NCI-H128 (cell line): ENCODE measurements at regions not wholly inside any gene's neighbourhood (a gene's known extent, or its start where the extent isn't known, plus 50 kb on each side); places are given as distances from the start of the nearest gene placed in this dataset.

Source experiments
- DNase-seq: peaks from one replicate; lab custom pipeline; 2025; ENCODE audit not compliant: unreplicated experiment; lab: John Stamatoyannopoulos, UW

DNA sequence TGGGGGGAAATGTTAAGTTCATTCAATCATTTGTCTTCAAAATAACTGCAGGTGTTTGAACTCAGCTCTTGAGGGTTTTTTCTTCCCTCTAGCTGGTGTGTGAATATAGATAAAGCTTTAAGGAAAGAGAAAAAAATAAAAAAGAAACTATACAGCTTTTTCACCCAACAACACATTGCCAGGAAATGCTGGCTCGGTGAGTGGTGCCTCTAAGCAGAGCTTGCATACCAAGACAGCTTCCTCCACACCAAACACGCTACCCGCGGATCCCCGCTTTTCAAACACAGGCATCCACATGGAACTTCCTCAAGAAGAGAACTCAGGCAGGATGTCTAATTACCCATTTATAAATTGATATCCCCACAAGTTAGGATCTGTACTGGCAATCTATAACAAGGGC lies 69.8 kb upstream of the TANK start:
- no peak for DNase-seq

DNA sequence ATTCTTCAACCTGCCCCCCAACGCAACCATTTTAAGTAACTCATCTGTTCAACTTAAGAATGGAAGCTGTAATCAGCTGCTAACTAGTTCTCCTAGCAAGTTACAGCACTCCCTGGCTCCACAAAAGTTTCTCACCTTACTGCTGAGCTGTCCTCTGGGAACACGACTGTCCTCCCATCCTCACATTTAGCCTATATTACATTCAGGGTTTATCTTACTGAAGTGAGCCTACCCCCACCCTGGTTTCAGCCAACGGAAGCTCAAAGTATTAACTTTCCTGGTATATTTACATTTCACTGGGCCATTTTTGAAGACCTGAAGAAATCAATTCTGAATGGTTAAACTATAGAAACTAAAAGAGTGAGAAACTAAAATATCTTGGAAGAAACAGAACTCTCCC lies 64.9 kb upstream of the TANK start:
- no peak for DNase-seq

DNA sequence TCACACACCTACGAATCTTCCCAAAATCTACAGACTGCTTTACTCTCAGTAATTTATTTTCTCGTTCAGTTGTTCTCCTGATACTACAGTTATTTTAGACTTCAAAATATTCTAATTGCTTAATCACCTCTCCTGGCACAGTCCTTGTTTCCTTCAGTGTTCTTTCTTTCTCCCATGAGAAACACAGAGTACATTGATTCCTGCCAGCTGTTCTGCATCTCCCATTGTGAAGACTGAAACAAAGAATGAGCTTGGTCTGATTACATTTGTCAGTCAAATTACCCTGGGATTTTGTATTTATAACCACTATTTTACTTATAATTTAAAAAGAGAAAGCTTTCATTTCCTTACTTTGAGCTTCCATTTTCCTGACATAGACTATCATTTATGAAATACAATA lies 63.9 kb upstream of the TANK start:
- DNase-seq, result no peak

DNA sequence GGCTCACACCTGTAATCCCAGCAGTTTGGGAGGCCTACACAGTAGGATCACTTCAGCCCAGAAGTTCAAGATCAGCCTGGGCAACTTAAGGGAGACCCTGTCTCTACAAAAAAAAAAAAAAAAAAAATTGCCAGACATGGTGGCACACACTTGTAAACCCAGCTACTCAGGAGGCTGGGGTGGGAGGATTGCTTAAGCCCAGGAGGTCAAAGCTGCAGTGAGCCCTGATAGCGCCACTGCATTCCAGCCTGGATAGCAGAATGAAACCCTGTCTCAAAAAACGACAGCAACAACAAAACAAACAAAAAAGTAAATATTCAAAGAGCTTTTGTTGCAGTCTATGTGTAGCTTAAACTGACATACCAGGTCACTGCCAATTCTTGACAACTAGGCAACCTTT lies 63.1 kb upstream of the TANK start:
- DNase-seq, result no peak

DNA sequence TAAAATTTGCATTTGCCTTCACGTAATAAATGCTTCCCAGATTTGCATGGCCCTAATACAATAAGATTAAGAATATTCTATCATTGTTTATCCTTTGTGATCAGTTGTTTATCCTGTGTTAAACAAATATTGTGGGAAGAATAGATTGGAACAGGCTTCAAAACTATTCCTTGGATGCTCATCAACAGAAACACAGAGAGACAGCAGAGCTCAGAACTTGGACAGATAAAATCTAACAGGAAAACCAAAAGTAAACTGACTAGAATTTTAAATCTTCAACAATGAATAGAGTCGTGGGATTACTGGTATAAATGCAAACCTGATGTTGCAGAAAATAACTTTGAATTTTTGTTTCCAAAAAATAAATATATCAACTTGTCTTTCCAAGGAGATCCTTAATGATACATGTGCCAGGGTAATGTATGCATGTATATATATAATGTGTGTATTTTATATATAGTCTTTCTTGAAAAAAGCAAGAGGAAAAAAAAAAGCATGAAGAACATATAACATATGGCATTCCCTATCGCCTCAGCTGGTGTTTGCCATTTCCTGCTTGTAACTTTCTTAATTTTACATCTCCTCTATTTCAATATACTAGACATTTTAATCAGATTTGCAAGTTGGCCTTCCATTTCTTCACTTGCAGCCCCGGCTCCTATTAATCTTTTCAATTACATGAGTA lies 59.9 kb upstream of the TANK start:
- DNase-seq, result no peak

DNA sequence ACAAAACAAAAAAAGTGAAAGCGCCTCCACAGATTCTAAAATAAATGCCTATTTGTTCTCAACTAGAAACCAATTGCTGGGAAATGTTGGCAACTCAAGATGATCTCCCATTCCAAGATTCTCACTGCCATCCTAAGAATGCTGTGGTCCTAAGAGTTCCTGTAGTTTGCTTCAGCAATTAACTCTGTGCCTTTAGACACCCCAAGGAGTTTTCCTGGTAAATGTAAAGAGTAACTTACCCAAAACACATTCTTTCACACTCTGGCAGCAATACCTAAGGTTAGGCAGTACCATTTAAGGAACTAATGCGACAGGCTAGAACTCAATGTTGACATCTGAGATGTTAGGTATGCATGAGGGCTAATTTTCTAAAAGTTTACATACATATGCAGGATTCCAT lies 58.8 kb upstream of the TANK start:
- no peak for DNase-seq

DNA sequence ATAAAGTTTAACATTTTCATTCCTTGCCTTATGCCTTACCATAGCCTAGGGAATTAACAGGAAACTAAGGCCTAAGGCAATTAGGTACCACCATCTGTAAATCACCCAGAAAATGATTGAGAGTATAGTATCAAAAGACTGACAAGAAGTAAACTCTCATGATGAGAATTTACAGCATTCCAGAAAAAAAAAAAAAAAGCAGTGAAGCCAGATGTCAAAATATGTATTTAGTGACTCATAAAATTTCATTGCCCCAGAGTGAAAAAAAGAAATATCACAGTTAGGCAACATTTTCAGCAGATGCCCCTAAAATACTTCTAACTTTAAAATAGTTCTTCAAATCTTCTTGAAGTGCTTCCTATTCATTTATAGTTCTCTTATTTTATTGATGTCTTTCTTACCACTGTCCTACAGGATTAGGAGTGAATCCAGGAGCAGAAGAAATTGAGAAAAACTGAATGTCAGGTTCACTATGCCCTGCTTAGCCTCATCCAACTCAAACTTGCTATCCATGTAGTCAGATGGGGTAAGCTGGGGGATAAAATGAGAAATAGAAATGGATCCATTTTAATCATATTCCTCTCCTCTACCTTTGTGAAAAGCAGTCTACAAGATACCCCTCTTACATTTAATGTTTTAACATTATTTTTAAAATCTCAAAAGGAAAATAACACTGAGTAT lies 57.3 kb upstream of the TANK start:
- DNase-seq, result no peak

DNA sequence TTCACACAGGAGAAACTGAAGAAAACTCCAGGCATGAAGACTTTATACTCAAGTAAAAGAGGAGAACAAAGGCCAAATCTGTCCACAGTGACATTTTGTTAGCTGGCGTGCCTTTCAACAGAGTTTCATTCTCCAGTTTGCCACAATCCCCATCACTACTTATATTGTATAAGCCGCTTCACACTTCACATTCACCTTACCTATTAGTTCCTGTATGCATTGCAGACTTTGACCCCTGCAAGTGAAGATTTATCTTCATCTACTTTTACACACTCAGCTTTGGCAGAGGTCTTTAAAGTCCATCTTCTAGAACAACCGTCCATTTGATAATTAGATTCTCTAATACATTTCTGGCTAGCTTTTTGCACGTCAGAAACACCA lies 56.8 kb upstream of the TANK start:
- DNase-seq, result no peak

DNA sequence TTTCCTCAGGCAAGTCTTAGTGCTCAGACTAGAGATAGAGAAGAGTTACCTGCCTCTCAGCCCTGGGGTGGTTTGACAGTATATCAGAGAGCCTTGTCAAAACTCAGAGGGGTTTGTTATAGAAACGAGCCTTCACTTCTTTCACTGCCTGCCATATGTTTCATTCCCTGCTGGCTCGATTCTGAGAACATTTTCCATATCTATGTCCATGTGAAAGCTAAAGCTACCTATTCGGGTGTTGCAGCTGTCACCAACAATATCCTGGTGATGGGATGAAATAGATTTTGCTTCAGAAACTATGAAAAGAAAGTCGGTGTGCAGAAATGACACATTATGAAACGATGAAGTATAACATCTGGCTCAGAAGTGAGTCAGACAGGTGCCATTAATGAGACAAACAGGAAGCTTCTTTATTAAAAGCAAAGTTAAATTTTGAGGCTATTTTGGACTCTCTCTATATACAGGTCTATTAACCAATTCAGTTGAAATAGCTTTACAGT lies 56.1 kb upstream of the TANK start:
- DNase-seq, result no peak

DNA sequence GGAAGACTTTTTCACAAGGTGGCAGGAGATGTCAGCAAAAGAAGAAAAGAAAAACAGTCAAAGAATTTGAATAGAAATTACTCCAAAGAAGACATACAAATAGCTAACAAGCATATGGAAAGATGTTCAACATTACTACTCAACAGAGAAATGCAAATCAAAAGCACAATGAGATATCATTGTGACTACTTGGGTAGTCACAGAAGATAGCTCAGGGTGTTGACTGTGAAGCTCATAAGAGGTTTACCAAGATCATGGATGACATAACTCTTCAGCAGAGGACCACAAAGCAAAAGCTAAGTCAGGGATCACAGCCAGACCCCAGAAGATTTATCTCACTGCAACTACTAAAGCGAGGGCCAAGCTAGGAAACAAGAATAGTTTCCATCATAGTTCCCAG lies 53.0 kb upstream of the TANK start:
- DNase-seq, result no peak
